Prostate gland (tissue), 2 donors: ENCODE measurements at regions not wholly inside any gene's neighbourhood (a gene's known extent, or its start where the extent isn't known, plus 50 kb on each side); places are given as distances from the start of the nearest gene placed in this dataset.
A peak's percentile ranks its signal among the peaks of the same experiment; 100 is the strongest.
"Not testable (repeated sequence)": the region's sequence is repeated elsewhere in the genome, so short reads cannot be mapped to it uniquely, and the experiment has no call there.

Experiments
- DNase-seq: peaks from one replicate; pipeline ENCODE4 v3.0.0-alpha.2; 2019; ENCODE audit warnings: low spot score
- H3K27ac ChIP-seq, 2 donors: fragments of 200-600 bp; sonication (generic); 2 replicates each; pipeline ENCODE4 v1.5.1; 2017 to 2019
- H3K27me3 ChIP-seq: fragments of 200-600 bp; sonication (generic); replicated peaks from 2 replicates; pipeline ENCODE4 v1.5.1; 2019; ENCODE audit not compliant: insufficient read depth
- H3K36me3 ChIP-seq, 2 donors: fragments of 200-600 bp; sonication (generic); 1 replicate in 1 of 2; 2 replicates in 1 of 2; pipeline versions ENCODE4 v1.5.1 to v1.8.1; 2017 to 2019
- H3K4me1 ChIP-seq: fragments of 200-600 bp; sonication (generic); replicated peaks from 2 replicates; pipeline ENCODE4 v1.5.1; 2019
- H3K4me3 ChIP-seq, 2 donors: fragments of 200-600 bp; sonication (generic); 2 replicates each; pipeline ENCODE4 v1.5.1; 2017 to 2019
- H3K9me3 ChIP-seq: fragments of 200-600 bp; sonication (generic); 2 replicates; pipeline ENCODE4 v1.5.1; 2017
- CTCF ChIP-seq, 4 experiments: fragments of 200-600 bp in 2 of 4; fragments of 450-650 bp in 2 of 4; sonication (generic) in 2 of 4; IDR thresholded peaks; 1 replicate in 3 of 4; 2 replicates in 1 of 4; pipeline ENCODE4 v1.5.1; 2016 to 2019; ENCODE audit warnings: antibody characterized with exemption in 4 of 4, mild to moderate bottlenecking in 2 of 4, moderate library complexity in 2 of 4
- POLR2A ChIP-seq: fragments of 450-650 bp; IDR thresholded peaks from one replicate; pipeline ENCODE4 v1.6.1; 2016; ENCODE audit warnings: antibody characterized with exemption, mild to moderate bottlenecking
- POLR2AphosphoS5 ChIP-seq: sonication (generic); formaldehyde crosslinking; IDR thresholded peaks from one replicate; pipeline ENCODE4 v1.6.1; 2017; ENCODE audit warnings: antibody characterized with exemption
- WGBS: methylation state at CpG from one replicate; pipeline ENCODE4 v1.1.5; 2018; 5-methylcytosine and 5-hydroxymethylcytosine counted together
- intact Hi-C: fragments of 100-400 bp; cut with DNase I; formaldehyde crosslinking; loops from one replicate; pipeline ENCODE4 v1.14.2; 2022

- no peaks in the 10 kb centered on the region for H3K27me3 ChIP-seq
- no peak for DNase-seq
- H3K27ac ChIP-seq: no peak overlapping the region
- no peaks in the 10 kb centered on the region for H3K4me1 ChIP-seq
- no peak overlapping the region for H3K4me3 ChIP-seq
- no peaks in the 10 kb centered on the region for H3K36me3 ChIP-seq
- TF ChIP-seq POLR2A (no peak), POLR2AphosphoS5 (no peak), CTCF (IDR thresholded peaks at IDR 0.05) (no peak)
- 94% methylated on average over 4 of the region's 4 CpGs for WGBS
- no peaks in the 10 kb centered on the region for H3K9me3 ChIP-seq
- intact Hi-C loops: no loop called here
Measured at GRCh38 chr16:49956915-49957314, 68.1 kb upstream of the CNEP1R1 start.

GRCh38 chr16:49958448-49958847, 66.6 kb upstream of the CNEP1R1 start:
- Histone ChIP-seq H3K4me1 (no peaks in the 10 kb centered on the region), H3K4me3 (no peak overlapping the region), H3K27me3 (no peaks in the 10 kb centered on the region), H3K27ac (no peak overlapping the region), H3K36me3 (no peaks in the 10 kb centered on the region), H3K9me3 (no peaks in the 10 kb centered on the region)
- no peak for DNase-seq
- intact Hi-C loops: no loop called here
- TF ChIP-seq POLR2AphosphoS5 (no peak), CTCF (IDR thresholded peaks at IDR 0.05) (no peak), POLR2A (no peak)
- 74% methylated on average over 3 of the region's 3 CpGs for WGBS

- no peaks in the 10 kb centered on the region for H3K36me3 ChIP-seq
- TF ChIP-seq POLR2A (no peak), POLR2AphosphoS5 (no peak), CTCF (IDR thresholded peaks at IDR 0.05) (no peak)
- no peaks in the 10 kb centered on the region for H3K4me1 ChIP-seq
- no peak overlapping the region for H3K27ac ChIP-seq
- H3K9me3 ChIP-seq: no peaks in the 10 kb centered on the region
- no peak overlapping the region for H3K4me3 ChIP-seq
- intact Hi-C loops: no loop called here
- DNase-seq: no peak
- H3K27me3 ChIP-seq: no peaks in the 10 kb centered on the region
- WGBS: 76% methylated on average over 11 of the region's 11 CpGs
Measured at GRCh38 chr16:49959552-49960277, 65.3 kb upstream of the CNEP1R1 start.

GRCh38 chr16:49961089-49961488, 63.9 kb upstream of the CNEP1R1 start:
- H3K27me3 ChIP-seq: no peaks in the 10 kb centered on the region
- H3K36me3 ChIP-seq: no peaks in the 10 kb centered on the region
- 14% methylated on average over 3 of the region's 3 CpGs for WGBS
- intact Hi-C loops: no loop called here
- H3K4me3 ChIP-seq: no peak overlapping the region
- no peaks in the 10 kb centered on the region for H3K4me1 ChIP-seq
- TF ChIP-seq POLR2A: no peak
- peak; percentile 80 for TF ChIP-seq POLR2AphosphoS5
- TF ChIP-seq CTCF (IDR thresholded peaks at IDR 0.05): no peak
- H3K27ac ChIP-seq: no peak overlapping the region
- DNase-seq: peak; percentile 33
- H3K9me3 ChIP-seq: no peaks in the 10 kb centered on the region

GRCh38 chr16:49962566-49962965, 62.5 kb upstream of the CNEP1R1 start:
- H3K36me3 ChIP-seq, H3K27ac ChIP-seq, H3K27me3 ChIP-seq, intact Hi-C loops, H3K9me3 ChIP-seq, DNase-seq, H3K4me1 ChIP-seq, H3K4me3 ChIP-seq: not testable (repeated sequence)
- WGBS: 95% methylated on average over 6 of the region's 6 CpGs
